ENCODE measurements at regions not wholly inside any gene's neighbourhood (a gene's known extent, or its start where the extent isn't known, plus 50 kb on each side); places are given as distances from the start of the nearest gene placed in this dataset.

GRCh38 chr2:41865263-41865662, 182.6 kb upstream of the PKDCC start (continued):
- TF ChIP-seq SKIL (IDR thresholded peaks at IDR 0.05; ENCODE audit: low read depth, poor library complexity, severe bottlenecking) (no peak), HDGF (IDR thresholded peaks at IDR 0.05) (no peak)
- TF ChIP-seq, protein P1, sequence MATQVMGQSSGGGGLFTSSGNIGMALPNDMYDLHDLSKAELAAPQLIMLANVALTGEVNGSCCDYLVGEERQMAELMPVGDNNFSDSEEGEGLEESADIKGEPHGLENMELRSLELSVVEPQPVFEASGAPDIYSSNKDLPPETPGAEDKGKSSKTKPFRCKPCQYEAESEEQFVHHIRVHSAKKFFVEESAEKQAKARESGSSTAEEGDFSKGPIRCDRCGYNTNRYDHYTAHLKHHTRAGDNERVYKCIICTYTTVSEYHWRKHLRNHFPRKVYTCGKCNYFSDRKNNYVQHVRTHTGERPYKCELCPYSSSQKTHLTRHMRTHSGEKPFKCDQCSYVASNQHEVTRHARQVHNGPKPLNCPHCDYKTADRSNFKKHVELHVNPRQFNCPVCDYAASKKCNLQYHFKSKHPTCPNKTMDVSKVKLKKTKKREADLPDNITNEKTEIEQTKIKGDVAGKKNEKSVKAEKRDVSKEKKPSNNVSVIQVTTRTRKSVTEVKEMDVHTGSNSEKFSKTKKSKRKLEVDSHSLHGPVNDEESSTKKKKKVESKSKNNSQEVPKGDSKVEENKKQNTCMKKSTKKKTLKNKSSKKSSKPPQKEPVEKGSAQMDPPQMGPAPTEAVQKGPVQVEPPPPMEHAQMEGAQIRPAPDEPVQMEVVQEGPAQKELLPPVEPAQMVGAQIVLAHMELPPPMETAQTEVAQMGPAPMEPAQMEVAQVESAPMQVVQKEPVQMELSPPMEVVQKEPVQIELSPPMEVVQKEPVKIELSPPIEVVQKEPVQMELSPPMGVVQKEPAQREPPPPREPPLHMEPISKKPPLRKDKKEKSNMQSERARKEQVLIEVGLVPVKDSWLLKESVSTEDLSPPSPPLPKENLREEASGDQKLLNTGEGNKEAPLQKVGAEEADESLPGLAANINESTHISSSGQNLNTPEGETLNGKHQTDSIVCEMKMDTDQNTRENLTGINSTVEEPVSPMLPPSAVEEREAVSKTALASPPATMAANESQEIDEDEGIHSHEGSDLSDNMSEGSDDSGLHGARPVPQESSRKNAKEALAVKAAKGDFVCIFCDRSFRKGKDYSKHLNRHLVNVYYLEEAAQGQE (IDR thresholded peaks at IDR 0.05; ENCODE audit: low read depth, low read length), result no peak

DNA sequence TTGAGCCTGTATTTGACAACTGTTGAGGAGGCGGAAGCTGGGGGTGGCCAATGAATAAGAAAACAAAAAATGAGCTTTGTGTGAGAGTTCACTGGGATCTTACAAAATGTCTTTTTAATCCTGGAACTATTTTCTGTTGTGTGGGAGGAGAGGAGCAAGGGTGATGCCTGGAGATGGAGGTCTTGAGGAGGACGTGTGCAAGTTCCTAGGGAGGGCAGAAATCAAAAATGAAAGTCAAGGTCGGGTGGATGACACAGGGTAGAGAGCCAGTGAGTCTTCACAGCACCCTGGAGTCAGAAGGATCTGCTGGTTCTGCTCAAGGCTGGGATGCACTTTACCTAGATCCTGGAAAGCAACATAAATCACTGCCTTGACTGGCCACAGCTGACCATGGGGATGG, 180.3 kb upstream of the PKDCC start:
- SMC1A ChIA-PET (ENCODE audit: uncharacterized antibody, unreplicated experiment), result interaction anchor here (1.0 to 8.2 kb wide), 9 partner anchors 14 to 224 kb away, joined by 3 to 198 read pairs (median 4); no protein-coding TSS in a partner anchor
- FAIRE-seq (no peak), ATAC-seq (peak; percentile 59), DNase-seq (ENCODE audit: low read depth, low spot score) (no peak)
- CTCF ChIA-PET, result interaction anchor here (0.5 to 14.9 kb wide), 15 partner anchors 8 to 525 kb away, joined by 3 to 462 read pairs (median 4); no protein-coding TSS in a partner anchor
- Histone ChIP-seq H4K20me1 (ENCODE audit: control insufficient read depth, insufficient read depth) (no peaks in the 10 kb centered on the region), H3K27ac (ENCODE audit: control insufficient read depth, insufficient read depth) (no peak overlapping the region), H3K9ac (ENCODE audit: control insufficient read depth, insufficient read depth, low read length) (no peak overlapping the region), H3K4me2 (ENCODE audit: control insufficient read depth, insufficient read depth) (0 out of 2 replicates have a peak overlapping the region, but pooled peaks have one; percentile 47), H3K4me1 (ENCODE audit: control insufficient read depth, insufficient read depth, low read length) (no peaks in the 10 kb centered on the region), H3K4me3 (no peak overlapping the region; the same call in 1 of the 2 replicates), H2AFZ (ENCODE audit: control insufficient read depth, low read depth, low read length) (peak overlapping the region; percentile 71), H3K9me3 (replicated peaks; ENCODE audit: control insufficient read depth, insufficient read depth, low read length) (no peaks in the 10 kb centered on the region), H3K79me2 (ENCODE audit: control insufficient read depth, insufficient read depth, low read length) (no peaks in the 10 kb centered on the region), H3K36me3 (ENCODE audit: control insufficient read depth in 2 of 2, insufficient read depth in 2 of 2, low read length in 1 of 2) (no peaks in the 10 kb centered on the region), H3K27me3 (replicated peaks in 1 of 2; ENCODE audit: control insufficient read depth in 2 of 2, insufficient read depth in 2 of 2, low read length in 1 of 2) (no peaks in the 10 kb centered on the region; a peak in 2 of 4 replicates)
- RAD21 ChIA-PET (ENCODE audit: unreplicated experiment), result interaction anchor here (0.9 to 7.4 kb wide), 8 partner anchors 13 to 222 kb away, joined by 3 to 153 read pairs (median 5); no protein-coding TSS in a partner anchor
- intact Hi-C loops (cut with micrococcal nuclease; ENCODE audit: unreplicated experiment) (loop anchor here (10.0 kb wide), 1 partner anchor 377 kb away; no protein-coding TSS in a partner anchor), in situ Hi-C loops (cut with MboI) (loop anchor here (25.0 kb wide), 1 partner anchor 795 kb away; no protein-coding TSS in a partner anchor)
- BruUV-seq (replicated peaks), result no TSS peak
- POLR2A ChIA-PET, result interaction anchor here (0.6 kb wide), 1 partner anchor 257 kb away, joined by 3 read pairs; no protein-coding TSS in a partner anchor
- 28% methylated on average over 3 of the region's 3 CpGs for WGBS (ENCODE audit: insufficient coverage, insufficient replicate concordance, low lambda C conversion rate, missing lambda C conversion rate)
- TF ChIP-seq FOXK2 (IDR thresholded peaks at IDR 0.05) (no peak), RAD21 (IDR thresholded peaks at IDR 0.05; ENCODE audit: insufficient read depth, low read depth, low read length) (no peak), JUND (IDR thresholded peaks at IDR 0.05; ENCODE audit: low read depth, low read length) (no peak), SMAD5 (IDR thresholded peaks at IDR 0.05; ENCODE audit: low read depth) (no peak), IRF4 (IDR thresholded peaks at IDR 0.05; ENCODE audit: low read depth, low read length) (no peak), IRF3 (IDR thresholded peaks at IDR 0.05) (no peak), DPF2 (IDR thresholded peaks at IDR 0.05) (no peak), STAT1 (conservative IDR thresholded peaks at IDR 0.05) (no peak), BACH1 (IDR thresholded peaks at IDR 0.05; ENCODE audit: borderline replicate concordance) (no peak), RB1 (IDR thresholded peaks at IDR 0.05; ENCODE audit: borderline replicate concordance) (no peak), GATAD2B (conservative IDR thresholded peaks at IDR 0.05; ENCODE audit: low read depth) (no peak)
- TF ChIP-seq, protein P2, sequence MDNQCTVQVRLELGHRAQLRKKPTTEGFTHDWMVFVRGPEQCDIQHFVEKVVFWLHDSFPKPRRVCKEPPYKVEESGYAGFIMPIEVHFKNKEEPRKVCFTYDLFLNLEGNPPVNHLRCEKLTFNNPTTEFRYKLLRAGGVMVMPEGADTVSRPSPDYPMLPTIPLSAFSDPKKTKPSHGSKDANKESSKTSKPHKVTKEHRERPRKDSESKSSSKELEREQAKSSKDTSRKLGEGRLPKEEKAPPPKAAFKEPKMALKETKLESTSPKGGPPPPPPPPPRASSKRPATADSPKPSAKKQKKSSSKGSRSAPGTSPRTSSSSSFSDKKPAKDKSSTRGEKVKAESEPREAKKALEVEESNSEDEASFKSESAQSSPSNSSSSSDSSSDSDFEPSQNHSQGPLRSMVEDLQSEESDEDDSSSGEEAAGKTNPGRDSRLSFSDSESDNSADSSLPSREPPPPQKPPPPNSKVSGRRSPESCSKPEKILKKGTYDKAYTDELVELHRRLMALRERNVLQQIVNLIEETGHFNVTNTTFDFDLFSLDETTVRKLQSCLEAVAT (IDR thresholded peaks at IDR 0.05), result no peak

All from GM12878 (cell line).